GM19351 (cell line): ENCODE measurements at regions not wholly inside any gene's neighbourhood (a gene's known extent, or its start where the extent isn't known, plus 50 kb on each side); places are given as distances from the start of the nearest gene placed in this dataset.
A peak's percentile ranks its signal among the peaks of the same experiment; 100 is the strongest.
"Not testable (repeated sequence)": the region's sequence is repeated elsewhere in the genome, so short reads cannot be mapped to it uniquely, and the experiment has no call there.

Experiments
- ATAC-seq: cut with Tn5 transposase; IDR thresholded peaks from one replicate; pipeline ENCODE4 v1.9.1; 2021; ENCODE audit warnings: mild to moderate bottlenecking, moderate library complexity; ENCODE audit not compliant: unreplicated experiment

GRCh38 chrX:148259990-148260389, 240.4 kb upstream of the AFF2 start:
- ATAC-seq, result no peak

- ATAC-seq, result no peak
Observed at GRCh38 chrX:148265829-148266228, 234.6 kb upstream of the AFF2 start.

DNA sequence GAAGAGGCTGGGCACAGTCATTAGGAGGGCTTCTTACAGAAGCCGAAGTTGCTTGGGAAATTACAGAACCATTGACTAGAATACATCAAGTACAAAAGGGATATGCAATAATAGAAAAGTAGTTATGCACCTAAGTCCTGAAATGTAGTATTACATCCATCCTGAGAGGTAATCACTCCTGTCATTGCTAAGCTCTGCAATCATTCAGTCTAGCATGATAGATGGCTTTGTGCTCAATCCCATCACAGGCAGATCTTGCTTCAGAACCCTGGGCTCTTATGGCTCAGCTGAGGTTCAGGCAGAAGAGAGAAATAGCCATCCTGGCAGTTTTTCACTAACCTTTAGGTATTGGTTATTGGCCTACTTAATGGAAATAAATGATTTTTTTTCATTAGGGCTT, 231.7 kb upstream of the AFF2 start:
- ATAC-seq, result no peak

DNA sequence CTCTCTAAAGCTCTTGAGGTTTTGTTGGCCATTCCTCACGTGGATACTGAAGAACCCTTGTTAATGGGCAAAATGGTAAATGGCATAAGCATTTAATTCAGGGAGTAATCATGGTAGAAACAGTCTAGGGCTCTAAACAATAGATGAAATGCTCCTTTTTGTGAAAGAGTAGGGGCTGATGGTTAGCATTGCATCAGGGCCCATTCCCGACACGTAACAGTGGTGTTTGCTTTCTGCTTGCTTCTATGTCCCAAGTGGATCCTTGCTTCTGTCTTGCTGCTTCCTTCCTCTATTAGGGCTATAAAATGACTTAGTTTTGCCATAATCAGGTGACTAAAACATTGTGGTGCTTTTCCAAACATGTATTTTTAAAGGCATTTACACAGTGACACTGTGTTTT, 230.9 kb upstream of the AFF2 start:
- no peak for ATAC-seq

GRCh38 chrX:148270499-148270898, 229.9 kb upstream of the AFF2 start:
- ATAC-seq, result no peak

GRCh38 chrX:148271263-148271662, 229.2 kb upstream of the AFF2 start:
- no peak for ATAC-seq

GRCh38 chrX:148281920-148282319, 218.5 kb upstream of the AFF2 start:
- no peak for ATAC-seq

- no peak for ATAC-seq
Observed at GRCh38 chrX:148282504-148282903, 217.9 kb upstream of the AFF2 start.

DNA sequence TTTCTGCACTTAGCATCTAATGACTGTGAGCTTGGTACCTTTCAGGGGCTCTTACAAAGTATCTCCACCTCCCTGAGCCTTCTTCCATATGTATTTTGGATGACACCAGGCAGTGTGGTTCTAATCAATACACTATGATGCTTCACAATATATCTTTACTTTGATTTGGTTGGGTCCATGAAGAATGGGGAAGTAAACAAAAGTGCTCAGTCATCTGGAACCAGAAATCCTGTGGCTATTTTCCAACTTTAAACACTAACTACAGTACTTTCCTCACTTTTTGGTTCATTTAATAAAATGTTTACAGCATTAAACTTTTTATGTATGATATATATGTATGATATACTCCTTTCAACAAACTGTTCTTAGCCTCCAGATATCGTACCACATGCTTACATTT, 216.4 kb upstream of the AFF2 start:
- no peak for ATAC-seq

DNA sequence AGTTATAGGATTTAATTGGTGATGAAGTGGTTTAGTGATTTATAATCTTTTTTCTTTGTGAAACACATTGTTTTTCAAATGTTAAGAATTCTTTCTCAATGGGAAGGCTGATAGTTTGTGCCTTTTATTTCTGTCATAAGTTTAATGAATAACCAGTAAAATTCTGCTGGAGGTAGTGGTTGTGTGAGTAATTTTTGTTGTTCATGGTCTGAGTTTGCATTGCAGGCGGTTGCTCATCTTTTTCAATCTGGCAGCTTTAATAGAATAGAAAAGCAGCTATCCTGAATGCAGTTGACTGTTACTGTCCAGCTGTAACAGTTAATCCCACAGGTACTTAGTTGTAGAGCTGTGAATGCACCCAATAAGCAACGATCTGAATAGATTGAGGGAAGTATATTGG, 215.6 kb upstream of the AFF2 start:
- ATAC-seq, result no peak

- no peak for ATAC-seq
Observed at GRCh38 chrX:148288451-148288850, 212.0 kb upstream of the AFF2 start.

DNA sequence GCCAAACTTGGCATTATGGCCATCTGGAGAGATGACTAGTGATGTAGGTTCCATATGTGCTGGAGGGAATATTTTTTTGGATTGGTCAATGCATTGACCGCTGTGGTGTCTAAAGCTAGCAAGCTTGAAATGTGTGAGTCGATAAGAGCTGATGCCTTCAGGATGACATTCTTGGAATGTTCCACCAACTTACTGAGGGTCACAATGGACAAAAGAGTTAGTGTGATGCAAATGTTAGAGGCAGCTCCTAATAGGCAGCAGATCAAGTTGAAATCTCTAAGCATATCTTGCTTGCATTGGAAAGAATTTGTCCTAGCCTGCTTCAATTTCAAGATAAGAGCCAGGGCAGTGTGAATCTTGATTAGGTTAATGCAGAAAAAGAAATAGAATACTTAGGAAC, 210.4 kb upstream of the AFF2 start:
- ATAC-seq, result no peak

- no peak for ATAC-seq
Observed at GRCh38 chrX:148290931-148291330, 209.5 kb upstream of the AFF2 start.

GRCh38 chrX:148298737-148299136, 201.7 kb upstream of the AFF2 start:
- no peak for ATAC-seq

DNA sequence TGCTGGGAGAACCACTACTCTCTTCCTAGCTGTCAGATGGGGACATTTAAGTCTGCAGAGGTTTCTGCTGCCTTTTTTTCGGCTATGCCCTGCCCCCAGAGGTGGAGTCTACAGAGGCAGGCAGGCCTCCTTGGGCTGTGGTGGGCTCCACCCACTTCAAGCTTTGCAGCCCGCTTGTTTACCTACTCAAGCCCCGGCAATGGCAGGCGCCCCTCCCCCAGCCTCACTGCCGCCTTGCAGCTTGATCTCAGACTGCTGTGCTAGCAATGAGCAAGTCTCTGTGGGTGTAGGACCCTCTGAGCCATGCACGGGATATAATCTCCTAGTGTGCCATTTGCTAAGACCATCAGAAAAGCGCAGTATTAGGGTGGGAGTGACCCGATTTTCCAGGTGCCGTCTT, 195.2 kb upstream of the AFF2 start:
- not testable (repeated sequence) for ATAC-seq

DNA sequence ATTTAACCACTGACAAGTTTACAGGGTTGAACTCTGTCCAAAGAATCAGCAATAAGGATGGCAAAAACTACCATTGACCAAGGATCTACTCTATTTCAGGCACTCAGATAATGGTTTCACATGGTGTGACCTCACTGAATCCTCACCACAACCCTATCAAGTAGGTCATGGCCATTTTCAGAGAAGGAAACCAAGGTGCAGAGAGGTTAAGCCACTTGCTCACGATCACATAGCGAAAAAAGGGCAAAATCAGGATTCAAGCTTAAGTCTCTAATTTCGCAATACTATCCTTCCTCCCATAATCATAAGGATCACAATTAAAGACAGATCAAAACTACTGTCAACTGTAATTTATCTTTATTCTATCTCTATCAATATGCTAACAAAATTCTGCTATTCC, 191.0 kb upstream of the AFF2 start:
- ATAC-seq, result no peak

- peak; percentile 89 for ATAC-seq
Observed at GRCh38 chrX:148310426-148311165, 189.8 kb upstream of the AFF2 start.

DNA sequence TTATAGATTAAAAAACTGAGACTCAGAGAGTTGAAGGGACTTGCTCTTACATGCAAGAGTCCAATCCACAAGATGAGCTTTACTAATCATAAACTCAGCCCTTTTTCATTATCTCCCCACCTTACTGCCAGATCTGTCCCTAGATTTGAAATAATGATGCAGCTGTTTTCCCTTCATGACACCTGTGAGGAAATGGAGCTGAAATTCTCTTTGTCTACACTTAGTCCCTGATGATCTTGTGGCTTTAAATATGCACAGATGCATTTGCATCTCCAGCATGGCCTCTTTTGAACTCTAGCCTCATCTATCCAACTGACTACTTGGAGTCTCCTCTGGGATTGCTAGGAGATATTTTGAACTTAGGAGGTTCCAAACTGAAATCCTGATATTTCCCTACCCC, 188.9 kb upstream of the AFF2 start:
- no peak for ATAC-seq

DNA sequence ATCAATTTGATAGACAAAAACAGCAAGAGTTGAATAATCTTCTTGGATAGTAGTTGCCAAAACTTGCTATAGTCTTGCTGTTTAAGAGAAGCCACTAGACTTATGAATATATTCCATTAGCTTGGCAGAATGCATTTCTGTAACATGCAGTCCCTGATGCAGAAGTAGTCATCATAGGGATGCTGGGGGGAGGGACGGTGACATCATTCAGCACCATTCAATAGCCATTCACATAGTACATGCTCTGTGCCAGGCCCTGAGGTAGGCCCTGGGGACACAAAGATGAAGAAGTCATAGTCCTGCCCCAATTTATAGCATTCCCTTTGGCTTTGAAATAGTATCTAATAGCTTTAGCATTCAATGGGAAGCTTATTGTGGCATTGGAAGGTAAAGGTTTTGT, 185.5 kb upstream of the AFF2 start:
- no peak for ATAC-seq

DNA sequence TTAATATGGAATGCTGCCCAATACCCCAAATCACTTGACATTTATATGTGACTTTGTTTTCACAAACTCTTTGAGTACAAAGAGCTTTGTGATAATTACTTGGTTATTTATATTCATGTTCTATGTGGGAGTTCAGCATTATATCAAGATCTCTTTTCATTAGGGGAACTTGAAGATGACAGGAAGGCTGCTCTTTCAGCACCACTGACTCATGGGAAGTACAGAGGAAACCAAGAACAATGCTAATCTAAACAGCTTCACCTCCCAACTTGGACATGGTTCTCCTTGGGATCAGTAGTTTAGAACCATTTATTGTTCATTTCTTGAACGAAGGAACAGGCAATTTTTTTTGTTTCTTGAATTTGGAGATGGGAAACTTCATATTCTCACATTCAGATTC, 184.0 kb upstream of the AFF2 start:
- no peak for ATAC-seq

DNA sequence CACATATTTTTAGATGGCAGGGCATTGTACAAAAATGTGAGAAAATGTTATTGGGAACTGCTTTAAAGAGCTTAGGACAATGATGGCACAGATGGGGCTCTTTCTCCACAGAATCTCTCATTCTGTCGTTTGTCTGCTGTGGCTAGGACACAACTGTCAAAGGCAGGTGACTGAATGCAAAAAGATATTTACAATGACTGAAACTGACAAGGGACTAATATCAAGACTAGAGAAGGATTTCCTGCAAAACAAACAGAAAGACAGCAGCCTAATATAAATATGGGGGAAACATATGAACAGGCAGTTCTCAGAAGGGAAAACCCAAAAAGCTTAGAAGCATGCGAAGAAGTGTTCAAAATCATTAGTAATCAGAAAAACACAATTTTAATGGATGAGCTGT, 177.5 kb upstream of the AFF2 start:
- ATAC-seq, result no peak

DNA sequence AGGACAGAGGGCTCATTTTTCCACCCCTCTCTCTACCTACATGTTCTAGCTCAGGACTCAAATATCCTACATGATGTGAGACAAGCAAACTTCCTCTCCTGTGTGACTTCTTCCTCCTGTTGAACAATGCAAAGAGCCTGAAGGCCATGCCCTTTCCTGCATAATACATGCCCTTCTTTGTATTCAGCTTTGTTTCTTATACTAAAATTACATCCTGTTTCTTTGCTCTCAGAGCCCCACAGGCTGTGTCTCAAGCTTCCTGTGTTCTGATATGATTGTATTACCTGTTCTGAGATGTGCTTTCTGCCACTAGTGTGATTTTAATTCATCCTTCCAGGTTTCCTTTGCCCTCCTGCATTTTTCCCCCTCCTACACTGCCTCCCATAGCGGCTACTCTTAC, 166.4 kb upstream of the AFF2 start:
- no peak for ATAC-seq

- ATAC-seq, result no peak
Observed at GRCh38 chrX:148337873-148338272, 162.5 kb upstream of the AFF2 start.
